GM12875 (cell line): ENCODE measurements at regions not wholly inside any gene's neighbourhood (a gene's known extent, or its start where the extent isn't known, plus 50 kb on each side); places are given as distances from the start of the nearest gene placed in this dataset.

Experiments
- H3K4me3 ChIP-seq: one replicate; pipeline ENCODE4 v1.5.1; 2011; ENCODE audit warnings: low read depth, low read length, control low read depth
- TF ChIP-seq, protein P1 (sequence below): IDR thresholded peaks from 2 replicates; pipeline ENCODE4 v1.5.1; 2011; ENCODE audit warnings: low read depth, mild to moderate bottlenecking, control low read depth, inconsistent platforms, low read length, moderate library complexity, borderline replicate concordance; ENCODE audit not compliant: insufficient read depth

DNA sequence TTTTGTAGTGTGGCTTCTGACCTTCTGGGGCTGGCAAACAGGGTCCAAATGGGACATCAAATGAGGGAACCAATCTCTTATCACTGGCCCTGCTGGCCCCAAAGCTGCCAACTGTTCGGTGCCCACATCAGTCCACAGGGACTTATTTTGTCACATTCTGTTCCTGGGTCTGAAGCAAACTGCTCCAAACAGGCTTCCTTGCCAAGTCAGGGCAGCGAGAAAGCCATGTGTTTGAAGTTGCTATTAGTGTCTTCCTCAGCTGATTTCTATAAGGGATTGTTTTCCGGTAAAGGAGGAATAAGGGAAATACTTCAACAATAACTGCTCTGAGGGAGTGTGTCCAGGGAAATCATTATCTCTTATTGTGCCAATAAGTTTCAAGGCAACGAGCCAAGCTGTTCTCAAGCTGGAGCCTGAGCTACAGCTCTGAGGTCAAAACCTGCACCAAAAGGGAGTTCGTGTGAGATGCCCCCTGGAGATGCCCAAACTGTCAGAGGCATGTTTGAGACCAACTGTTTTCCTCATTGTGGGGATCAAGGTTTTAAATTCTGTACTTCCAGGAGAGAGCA, 381.4 kb upstream of the PROX1 start:
- H3K4me3 ChIP-seq, result no peak overlapping the region
- TF ChIP-seq, protein P1, sequence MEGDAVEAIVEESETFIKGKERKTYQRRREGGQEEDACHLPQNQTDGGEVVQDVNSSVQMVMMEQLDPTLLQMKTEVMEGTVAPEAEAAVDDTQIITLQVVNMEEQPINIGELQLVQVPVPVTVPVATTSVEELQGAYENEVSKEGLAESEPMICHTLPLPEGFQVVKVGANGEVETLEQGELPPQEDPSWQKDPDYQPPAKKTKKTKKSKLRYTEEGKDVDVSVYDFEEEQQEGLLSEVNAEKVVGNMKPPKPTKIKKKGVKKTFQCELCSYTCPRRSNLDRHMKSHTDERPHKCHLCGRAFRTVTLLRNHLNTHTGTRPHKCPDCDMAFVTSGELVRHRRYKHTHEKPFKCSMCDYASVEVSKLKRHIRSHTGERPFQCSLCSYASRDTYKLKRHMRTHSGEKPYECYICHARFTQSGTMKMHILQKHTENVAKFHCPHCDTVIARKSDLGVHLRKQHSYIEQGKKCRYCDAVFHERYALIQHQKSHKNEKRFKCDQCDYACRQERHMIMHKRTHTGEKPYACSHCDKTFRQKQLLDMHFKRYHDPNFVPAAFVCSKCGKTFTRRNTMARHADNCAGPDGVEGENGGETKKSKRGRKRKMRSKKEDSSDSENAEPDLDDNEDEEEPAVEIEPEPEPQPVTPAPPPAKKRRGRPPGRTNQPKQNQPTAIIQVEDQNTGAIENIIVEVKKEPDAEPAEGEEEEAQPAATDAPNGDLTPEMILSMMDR, result no peak

DNA sequence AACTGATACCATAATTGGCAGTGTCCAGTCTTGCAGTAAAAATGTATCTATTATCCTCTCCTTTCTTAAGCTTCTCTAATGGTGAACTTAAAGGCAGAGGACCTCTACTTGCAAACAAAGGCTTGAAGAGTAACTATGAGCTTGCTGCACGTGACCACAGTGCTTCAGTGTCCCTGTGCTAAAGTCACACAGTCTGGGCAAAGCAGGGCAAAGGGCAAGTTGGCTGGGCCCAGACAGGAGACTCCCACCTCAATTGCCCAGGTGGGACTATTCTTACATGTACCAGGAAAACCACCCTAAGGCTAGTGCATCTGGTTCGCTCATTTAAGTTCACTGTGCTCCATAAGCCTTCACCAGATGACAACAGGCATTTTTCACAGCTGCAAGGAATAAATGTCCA, 374.2 kb upstream of the PROX1 start:
- TF ChIP-seq, protein P1, result no peak

GRCh38 chr1:213615226-213615916, 372.4 kb upstream of the PROX1 start:
- TF ChIP-seq, protein P1, result no peak
- H3K4me3 ChIP-seq, result no peak overlapping the region

More for the DNA sequence above, 374.2 kb upstream of the PROX1 start:
- H3K4me3 ChIP-seq, result no peak overlapping the region

DNA sequence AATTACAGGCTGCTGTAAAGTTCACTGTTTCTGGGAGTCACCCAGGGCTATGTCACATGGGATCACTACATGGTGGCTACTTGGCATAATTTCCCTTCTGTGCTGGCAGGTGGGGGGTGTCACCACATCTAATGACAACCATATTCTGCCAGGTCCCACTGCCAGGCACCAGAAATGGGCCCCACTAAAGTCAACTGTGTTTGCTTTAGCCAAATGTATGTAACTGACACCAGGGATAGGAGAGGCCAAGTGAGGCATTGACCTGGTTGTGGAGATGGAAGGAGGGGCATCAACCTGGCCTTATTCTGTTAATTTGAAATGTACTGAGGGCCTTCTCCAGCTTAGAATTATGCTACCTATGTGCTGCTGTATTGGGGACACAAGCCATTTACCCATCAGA, 370.6 kb upstream of the PROX1 start:
- no peak overlapping the region for H3K4me3 ChIP-seq
- TF ChIP-seq, protein P1, result no peak

DNA sequence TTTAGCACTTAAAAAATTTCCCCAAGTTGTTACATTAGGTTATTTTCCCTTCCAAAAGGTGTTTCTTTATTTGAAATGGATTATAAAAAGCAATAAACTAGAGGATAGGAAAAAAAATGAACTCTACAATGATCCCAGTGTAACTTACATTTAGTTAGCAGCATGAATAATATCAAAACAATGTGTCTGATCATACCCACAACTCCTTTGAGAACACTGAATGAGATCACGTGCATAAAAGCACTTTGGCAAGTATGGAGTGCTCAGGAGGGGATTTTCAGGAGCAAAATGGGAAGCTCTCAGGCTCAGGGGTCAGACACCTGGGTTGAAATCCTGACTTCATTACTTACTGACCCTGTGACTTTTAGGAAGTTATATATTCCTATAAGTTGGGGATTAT, 369.7 kb upstream of the PROX1 start:
- no peak overlapping the region for H3K4me3 ChIP-seq
- TF ChIP-seq, protein P1, result no peak

DNA sequence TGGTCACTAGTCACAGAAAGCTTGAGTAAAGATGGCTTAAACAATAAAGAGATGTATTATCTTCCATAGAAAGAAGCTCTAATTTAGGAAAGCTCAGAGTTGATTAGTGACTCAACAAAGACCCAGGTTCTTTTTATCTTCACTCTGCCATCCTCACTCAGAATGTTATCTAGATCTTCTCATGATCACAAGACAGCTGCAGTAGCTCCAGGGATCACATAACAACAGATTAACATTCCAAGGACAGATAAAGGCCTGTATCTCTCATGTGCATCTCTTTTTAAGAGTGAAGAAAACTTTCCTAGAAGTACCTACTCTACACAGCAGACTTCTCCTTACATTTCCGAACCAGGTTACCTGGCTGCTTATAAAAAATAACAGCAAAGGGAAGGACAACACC, 368.7 kb upstream of the PROX1 start:
- TF ChIP-seq, protein P1, result no peak

GRCh38 chr1:213621077-213621476, 366.7 kb upstream of the PROX1 start:
- H3K4me3 ChIP-seq, result no peak overlapping the region
- TF ChIP-seq, protein P1, result no peak

More for the DNA sequence above, 368.7 kb upstream of the PROX1 start:
- H3K4me3 ChIP-seq, result no peak overlapping the region
